ENCODE measurements at regions not wholly inside any gene's neighbourhood (a gene's known extent, or its start where the extent isn't known, plus 50 kb on each side); places are given as distances from the start of the nearest gene placed in this dataset.

DNA sequence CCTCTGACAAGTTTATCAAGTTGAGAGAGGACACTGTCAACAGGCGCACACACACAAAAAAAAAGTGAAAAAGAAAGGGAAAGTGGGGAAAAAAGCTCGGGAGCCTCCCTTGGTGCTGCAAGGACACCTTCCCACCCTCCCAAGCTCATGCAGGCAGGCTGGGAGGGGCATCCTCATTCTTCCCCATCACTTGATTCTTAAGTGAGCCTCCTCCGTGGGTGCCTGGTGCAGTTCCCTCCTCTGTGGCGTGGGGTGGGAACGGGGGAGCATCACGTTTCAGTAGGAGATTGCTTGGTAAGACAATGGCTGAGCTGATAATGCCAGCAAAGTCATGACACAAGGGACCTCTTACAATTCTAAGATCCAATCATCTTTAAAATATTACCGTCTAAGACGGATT is 108.8 kb downstream of the NXPE2 start:
- CTCF ChIA-PET: no interaction called here
- no peak overlapping the region for H3K4me3 ChIP-seq (replicated peaks in 1 of 2; ENCODE audit: low read depth in 1 of 2, low read length in 2 of 2)
- RAD21 ChIA-PET (ENCODE audit: low non-redundant PET in 1 of 2, low total read pairs in 2 of 2, uncharacterized antibody in 2 of 2, unreplicated experiment in 2 of 2): no interaction called here

DNA sequence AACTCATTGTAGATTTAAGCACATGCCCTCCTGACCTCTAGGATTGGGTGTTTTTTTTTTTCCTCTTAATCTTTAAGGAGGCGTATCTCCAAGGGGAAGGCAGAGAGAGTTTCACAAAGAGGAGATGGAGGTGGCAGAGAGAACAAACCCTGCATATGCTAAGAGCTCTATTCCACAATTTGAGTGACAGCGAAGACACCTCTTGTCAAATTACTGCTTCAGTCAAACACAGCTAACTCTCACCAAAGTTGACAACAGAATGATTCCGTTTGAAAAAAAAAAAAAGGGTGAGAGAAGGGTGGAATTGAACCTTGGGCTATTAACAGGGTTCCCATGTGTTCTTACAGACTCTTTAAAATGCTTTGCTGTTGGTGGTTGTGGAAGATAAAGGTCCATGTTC is 112.6 kb downstream of the NXPE2 start:
- ChIA-PET CTCF (no interaction called here), POLR2A (no interaction called here), RAD21 (ENCODE audit: low non-redundant PET in 1 of 2, low total read pairs in 2 of 2, uncharacterized antibody in 2 of 2, unreplicated experiment in 2 of 2) (no interaction called here)
- no peak for ATAC-seq
- Histone ChIP-seq H3K9me3 (ENCODE audit: control insufficient read depth in 1 of 2, insufficient read depth in 1 of 2, low read depth in 1 of 2, low read length in 2 of 2) (no peaks in the 10 kb centered on the region; a peak in 1 of 4 replicates), H4K20me1 (ENCODE audit: insufficient read depth) (no peaks in the 10 kb centered on the region), H3K4me2 (ENCODE audit: low read length) (no peak overlapping the region), H3K4me3 (replicated peaks in 1 of 2; ENCODE audit: low read depth in 1 of 2, low read length in 2 of 2) (no peak overlapping the region), H3K9ac (ENCODE audit: low read length) (no peak overlapping the region), H3K27me3 (ENCODE audit: insufficient read depth, low read length) (no peaks in the 10 kb centered on the region), H3K9me2 (ENCODE audit: insufficient read depth) (no peaks in the 10 kb centered on the region), H3K4me1 (ENCODE audit: control insufficient read depth in 1 of 2, insufficient read depth in 2 of 2, low read length in 2 of 2) (no peaks in the 10 kb centered on the region), H3K36me3 (ENCODE audit: control insufficient read depth in 1 of 2, insufficient read depth in 2 of 2, low read length in 2 of 2) (no peaks in the 10 kb centered on the region), H2AFZ (ENCODE audit: low read depth, low read length, poor library complexity, severe bottlenecking) (no peak overlapping the region), H3K79me2 (ENCODE audit: insufficient read depth, low read length) (no peaks in the 10 kb centered on the region), H3K27ac (ENCODE audit: low read depth, low read length) (no peak overlapping the region)
- DNase-seq (ENCODE audit: low read depth, low spot score): no peak
- intact Hi-C loops (cut with micrococcal nuclease): no loop called here
- no TSS peak for BruUV-seq (replicated peaks)
- TF ChIP-seq CBX3 (IDR thresholded peaks at IDR 0.05; ENCODE audit: low read depth): no peak
- TF ChIP-seq ZNF274 (IDR thresholded peaks at IDR 0.05; ENCODE audit: low read depth, low read length): no peak
- TF ChIP-seq JUND (IDR thresholded peaks at IDR 0.05): no peak
- no peak for TF ChIP-seq EGR1 (IDR thresholded peaks at IDR 0.05; ENCODE audit: low read depth)
- TF ChIP-seq ELF1 (IDR thresholded peaks at IDR 0.05; ENCODE audit: borderline replicate concordance, low read depth): no peak
- TF ChIP-seq POLR2A (IDR thresholded peaks at IDR 0.05; ENCODE audit: borderline replicate concordance, extremely low read depth, insufficient read depth, insufficient read length): no peak
- no peak for TF ChIP-seq RAD21 (IDR thresholded peaks at IDR 0.05; ENCODE audit: low read depth)
- TF ChIP-seq TCF7L2 (IDR thresholded peaks at IDR 0.05; ENCODE audit: borderline replicate concordance, extremely low read depth, insufficient read depth, insufficient read length): no peak
- TF ChIP-seq YY1 (IDR thresholded peaks at IDR 0.05; ENCODE audit: extremely low read depth, insufficient replicate concordance, low read depth, low read length): no peak
- no peak for TF ChIP-seq CEBPB (IDR thresholded peaks at IDR 0.05; ENCODE audit: low read depth)
- no peak for TF ChIP-seq EZH2phosphoT487 (IDR thresholded peaks at IDR 0.05; ENCODE audit: borderline replicate concordance)
- TF ChIP-seq, protein P1, sequence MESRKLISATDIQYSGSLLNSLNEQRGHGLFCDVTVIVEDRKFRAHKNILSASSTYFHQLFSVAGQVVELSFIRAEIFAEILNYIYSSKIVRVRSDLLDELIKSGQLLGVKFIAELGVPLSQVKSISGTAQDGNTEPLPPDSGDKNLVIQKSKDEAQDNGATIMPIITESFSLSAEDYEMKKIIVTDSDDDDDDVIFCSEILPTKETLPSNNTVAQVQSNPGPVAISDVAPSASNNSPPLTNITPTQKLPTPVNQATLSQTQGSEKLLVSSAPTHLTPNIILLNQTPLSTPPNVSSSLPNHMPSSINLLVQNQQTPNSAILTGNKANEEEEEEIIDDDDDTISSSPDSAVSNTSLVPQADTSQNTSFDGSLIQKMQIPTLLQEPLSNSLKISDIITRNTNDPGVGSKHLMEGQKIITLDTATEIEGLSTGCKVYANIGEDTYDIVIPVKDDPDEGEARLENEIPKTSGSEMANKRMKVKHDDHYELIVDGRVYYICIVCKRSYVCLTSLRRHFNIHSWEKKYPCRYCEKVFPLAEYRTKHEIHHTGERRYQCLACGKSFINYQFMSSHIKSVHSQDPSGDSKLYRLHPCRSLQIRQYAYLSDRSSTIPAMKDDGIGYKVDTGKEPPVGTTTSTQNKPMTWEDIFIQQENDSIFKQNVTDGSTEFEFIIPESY (IDR thresholded peaks at IDR 0.05; ENCODE audit: extremely low read depth, insufficient replicate concordance, low read length): no peak

More for the DNA sequence above, 108.8 kb downstream of the NXPE2 start:
- Histone ChIP-seq H3K27ac (ENCODE audit: low read depth, low read length) (no peak overlapping the region), H2AFZ (ENCODE audit: low read depth, low read length, poor library complexity, severe bottlenecking) (no peak overlapping the region), H3K9ac (ENCODE audit: low read length) (no peak overlapping the region), H3K9me2 (ENCODE audit: insufficient read depth) (no peaks in the 10 kb centered on the region), H3K4me2 (ENCODE audit: low read length) (no peak overlapping the region), H3K27me3 (ENCODE audit: insufficient read depth, low read length) (no peaks in the 10 kb centered on the region), H3K36me3 (ENCODE audit: control insufficient read depth in 1 of 2, insufficient read depth in 2 of 2, low read length in 2 of 2) (no peaks in the 10 kb centered on the region), H4K20me1 (ENCODE audit: insufficient read depth) (no peaks in the 10 kb centered on the region), H3K79me2 (ENCODE audit: insufficient read depth, low read length) (no peaks in the 10 kb centered on the region), H3K4me1 (ENCODE audit: control insufficient read depth in 1 of 2, insufficient read depth in 2 of 2, low read length in 2 of 2) (no peaks in the 10 kb centered on the region), H3K9me3 (ENCODE audit: control insufficient read depth in 1 of 2, insufficient read depth in 1 of 2, low read depth in 1 of 2, low read length in 2 of 2) (no peaks in the 10 kb centered on the region)
- no peak for ATAC-seq
- DNase-seq (ENCODE audit: low read depth, low spot score): no peak
- TF ChIP-seq EGR1 (IDR thresholded peaks at IDR 0.05; ENCODE audit: low read depth): no peak
- no peak for TF ChIP-seq YY1 (IDR thresholded peaks at IDR 0.05; ENCODE audit: extremely low read depth, insufficient replicate concordance, low read depth, low read length)
- TF ChIP-seq, protein P2, sequence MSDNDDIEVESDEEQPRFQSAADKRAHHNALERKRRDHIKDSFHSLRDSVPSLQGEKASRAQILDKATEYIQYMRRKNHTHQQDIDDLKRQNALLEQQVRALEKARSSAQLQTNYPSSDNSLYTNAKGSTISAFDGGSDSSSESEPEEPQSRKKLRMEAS (IDR thresholded peaks at IDR 0.05): no peak
- no peak for TF ChIP-seq POLR2AphosphoS5 (IDR thresholded peaks at IDR 0.05; ENCODE audit: low read depth, low read length)
- no peak for TF ChIP-seq ZFX (IDR thresholded peaks at IDR 0.05)
- no peak for TF ChIP-seq SIN3A (IDR thresholded peaks at IDR 0.05; ENCODE audit: low read depth)
- no peak for TF ChIP-seq SP1 (IDR thresholded peaks at IDR 0.05; ENCODE audit: low read depth)
- TF ChIP-seq EZH2phosphoT487 (IDR thresholded peaks at IDR 0.05; ENCODE audit: borderline replicate concordance): no peak
- no peak for TF ChIP-seq JUND (IDR thresholded peaks at IDR 0.05)
- TF ChIP-seq, protein P1 (IDR thresholded peaks at IDR 0.05; ENCODE audit: extremely low read depth, insufficient replicate concordance, low read length): no peak
- TF ChIP-seq CEBPB (IDR thresholded peaks at IDR 0.05; ENCODE audit: low read depth): no peak
- no peak for TF ChIP-seq EZH2 (IDR thresholded peaks at IDR 0.05)
- intact Hi-C loops (cut with micrococcal nuclease): no loop called here
- BruUV-seq (replicated peaks): no TSS peak
- POLR2A ChIA-PET: no interaction called here

Data from HCT116 (cell line).